RWPE2 (cell line): ENCODE measurements at regions not wholly inside any gene's neighbourhood (a gene's known extent, or its start where the extent isn't known, plus 50 kb on each side); places are given as distances from the start of the nearest gene placed in this dataset.

Experiments used
- ATAC-seq: fragments of 200-7000 bp; cut with Tn5 transposase; 3 replicates; pipeline ENCODE4 v1.9.1; 2021; ENCODE audit warnings: low read depth
- DNase-seq: peaks from one replicate; pipeline ENCODE4 v3.0.0-alpha.2; 2020; ENCODE audit warnings: low spot score
- H3K27ac ChIP-seq: fragments of 450-650 bp; 2 replicates; pipeline ENCODE4 v1.5.1; 2017; ENCODE audit warnings: mild to moderate bottlenecking; ENCODE audit not compliant: poor library complexity, severe bottlenecking
- H3K27me3 ChIP-seq: fragments of 250-450 bp; sonication (Bioruptor Pico); 2 replicates; pipeline ENCODE4 v1.5.1; 2021; ENCODE audit warnings: mild to moderate bottlenecking, moderate library complexity; ENCODE audit not compliant: insufficient read depth, poor library complexity, severe bottlenecking
- H3K36me3 ChIP-seq: fragments of 250-450 bp; sonication (Bioruptor Pico); 2 replicates; pipeline ENCODE4 v1.5.1; 2020; ENCODE audit warnings: low read depth, mild to moderate bottlenecking, moderate library complexity
- H3K4me1 ChIP-seq: fragments of 250-450 bp; sonication (Bioruptor Pico); 2 replicates; pipeline ENCODE4 v1.5.1; 2021; ENCODE audit warnings: mild to moderate bottlenecking, moderate library complexity; ENCODE audit not compliant: insufficient read depth, poor library complexity, severe bottlenecking
- H3K4me3 ChIP-seq: fragments of 250-450 bp; sonication (Bioruptor Pico); 2 replicates; pipeline ENCODE4 v1.5.1; 2021; ENCODE audit warnings: mild to moderate bottlenecking, moderate library complexity; ENCODE audit not compliant: severe bottlenecking
- H3K9me3 ChIP-seq: fragments of 250-450 bp; sonication (Bioruptor Pico); 2 replicates; pipeline ENCODE4 v1.5.1; 2021; ENCODE audit warnings: mild to moderate bottlenecking, moderate library complexity; ENCODE audit not compliant: severe bottlenecking
- TF ChIP-seq, protein P1 (sequence below): fragments of 450-650 bp; IDR thresholded peaks from one replicate; pipeline ENCODE4 v1.5.1; 2017; ENCODE audit warnings: mild to moderate bottlenecking, moderate library complexity; ENCODE audit not compliant: poor library complexity, severe bottlenecking

DNA sequence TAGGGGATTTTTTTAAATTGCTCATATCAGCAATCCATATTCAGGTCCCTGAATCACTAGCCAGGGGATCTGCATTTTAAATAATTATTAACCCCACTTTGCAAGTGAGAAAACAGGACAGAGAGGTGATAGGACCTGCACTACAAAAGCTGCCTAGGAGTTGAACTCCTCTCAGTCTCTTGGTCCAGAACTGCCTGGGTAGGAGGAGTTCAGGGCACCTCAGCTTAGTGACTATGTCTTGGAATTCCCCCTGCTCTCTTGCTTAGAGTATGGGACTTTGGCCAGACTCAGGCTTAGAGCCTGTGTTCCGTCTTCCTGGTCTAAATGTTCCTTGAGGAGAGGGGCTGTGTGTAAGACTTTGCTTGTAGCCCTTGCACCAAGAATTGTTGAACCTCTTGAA, 68.2 kb upstream of the WSCD2 start:
- no peak overlapping the region for H3K4me3 ChIP-seq
- no peaks in the 10 kb centered on the region for H3K4me1 ChIP-seq
- no peaks in the 10 kb centered on the region for H3K9me3 ChIP-seq
- no peak for DNase-seq
- H3K27me3 ChIP-seq = no peaks in the 10 kb centered on the region
- no peaks in the 10 kb centered on the region for H3K36me3 ChIP-seq
- H3K27ac ChIP-seq = no peak overlapping the region
- TF ChIP-seq, protein P1, sequence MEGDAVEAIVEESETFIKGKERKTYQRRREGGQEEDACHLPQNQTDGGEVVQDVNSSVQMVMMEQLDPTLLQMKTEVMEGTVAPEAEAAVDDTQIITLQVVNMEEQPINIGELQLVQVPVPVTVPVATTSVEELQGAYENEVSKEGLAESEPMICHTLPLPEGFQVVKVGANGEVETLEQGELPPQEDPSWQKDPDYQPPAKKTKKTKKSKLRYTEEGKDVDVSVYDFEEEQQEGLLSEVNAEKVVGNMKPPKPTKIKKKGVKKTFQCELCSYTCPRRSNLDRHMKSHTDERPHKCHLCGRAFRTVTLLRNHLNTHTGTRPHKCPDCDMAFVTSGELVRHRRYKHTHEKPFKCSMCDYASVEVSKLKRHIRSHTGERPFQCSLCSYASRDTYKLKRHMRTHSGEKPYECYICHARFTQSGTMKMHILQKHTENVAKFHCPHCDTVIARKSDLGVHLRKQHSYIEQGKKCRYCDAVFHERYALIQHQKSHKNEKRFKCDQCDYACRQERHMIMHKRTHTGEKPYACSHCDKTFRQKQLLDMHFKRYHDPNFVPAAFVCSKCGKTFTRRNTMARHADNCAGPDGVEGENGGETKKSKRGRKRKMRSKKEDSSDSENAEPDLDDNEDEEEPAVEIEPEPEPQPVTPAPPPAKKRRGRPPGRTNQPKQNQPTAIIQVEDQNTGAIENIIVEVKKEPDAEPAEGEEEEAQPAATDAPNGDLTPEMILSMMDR = no peak
- no peak for ATAC-seq

DNA sequence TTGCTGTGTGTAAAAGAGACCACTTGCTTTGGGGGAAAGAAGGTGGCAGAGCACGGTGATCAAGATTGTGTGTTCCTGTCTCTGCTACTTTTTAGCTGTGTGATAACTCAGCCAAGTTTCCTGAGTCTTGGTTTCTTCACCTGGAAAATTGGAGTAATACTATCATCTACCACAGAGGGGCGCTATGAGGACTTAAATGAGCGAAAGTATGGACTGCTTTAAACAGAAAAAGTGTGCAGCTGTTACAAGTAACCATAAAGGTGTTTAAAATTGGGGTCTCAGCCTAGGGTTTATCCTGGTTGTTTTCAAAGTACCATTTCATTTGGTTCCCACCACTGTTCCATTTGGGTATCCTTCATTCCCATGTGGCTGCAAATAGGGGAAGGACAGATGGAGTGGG, 65.9 kb upstream of the WSCD2 start:
- H3K4me3 ChIP-seq = no peak overlapping the region
- DNase-seq (no peak), ATAC-seq (no peak)
- no peaks in the 10 kb centered on the region for H3K27me3 ChIP-seq
- no peak overlapping the region for H3K27ac ChIP-seq
- no peaks in the 10 kb centered on the region for H3K4me1 ChIP-seq
- H3K36me3 ChIP-seq = no peaks in the 10 kb centered on the region
- no peaks in the 10 kb centered on the region for H3K9me3 ChIP-seq
- TF ChIP-seq, protein P1 = no peak

DNA sequence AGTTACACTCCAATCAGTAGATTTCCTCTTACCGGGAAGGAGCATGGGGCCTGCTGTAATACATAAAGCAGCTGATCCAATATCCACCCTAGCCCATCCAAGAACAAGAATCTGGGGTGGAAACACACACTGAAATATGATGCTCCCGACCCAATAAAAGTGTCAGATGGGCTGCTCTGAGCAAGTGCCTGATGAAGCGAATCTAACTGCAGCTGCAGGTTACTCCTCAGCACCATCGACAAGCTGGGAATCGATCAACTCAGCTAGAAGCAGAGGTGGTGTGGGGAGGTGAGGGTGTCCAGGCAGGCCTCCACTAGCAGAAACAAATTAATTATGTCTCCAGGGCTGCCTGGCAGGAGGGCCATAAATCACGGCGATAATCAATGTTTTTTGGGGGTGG, 64.0 kb upstream of the WSCD2 start:
- Histone ChIP-seq H3K4me3 (no peak overlapping the region), H3K4me1 (no peaks in the 10 kb centered on the region), H3K36me3 (no peaks in the 10 kb centered on the region), H3K9me3 (no peaks in the 10 kb centered on the region), H3K27ac (no peak overlapping the region), H3K27me3 (no peaks in the 10 kb centered on the region)
- ATAC-seq (no peak), DNase-seq (no peak)
- TF ChIP-seq, protein P1 = no peak

DNA sequence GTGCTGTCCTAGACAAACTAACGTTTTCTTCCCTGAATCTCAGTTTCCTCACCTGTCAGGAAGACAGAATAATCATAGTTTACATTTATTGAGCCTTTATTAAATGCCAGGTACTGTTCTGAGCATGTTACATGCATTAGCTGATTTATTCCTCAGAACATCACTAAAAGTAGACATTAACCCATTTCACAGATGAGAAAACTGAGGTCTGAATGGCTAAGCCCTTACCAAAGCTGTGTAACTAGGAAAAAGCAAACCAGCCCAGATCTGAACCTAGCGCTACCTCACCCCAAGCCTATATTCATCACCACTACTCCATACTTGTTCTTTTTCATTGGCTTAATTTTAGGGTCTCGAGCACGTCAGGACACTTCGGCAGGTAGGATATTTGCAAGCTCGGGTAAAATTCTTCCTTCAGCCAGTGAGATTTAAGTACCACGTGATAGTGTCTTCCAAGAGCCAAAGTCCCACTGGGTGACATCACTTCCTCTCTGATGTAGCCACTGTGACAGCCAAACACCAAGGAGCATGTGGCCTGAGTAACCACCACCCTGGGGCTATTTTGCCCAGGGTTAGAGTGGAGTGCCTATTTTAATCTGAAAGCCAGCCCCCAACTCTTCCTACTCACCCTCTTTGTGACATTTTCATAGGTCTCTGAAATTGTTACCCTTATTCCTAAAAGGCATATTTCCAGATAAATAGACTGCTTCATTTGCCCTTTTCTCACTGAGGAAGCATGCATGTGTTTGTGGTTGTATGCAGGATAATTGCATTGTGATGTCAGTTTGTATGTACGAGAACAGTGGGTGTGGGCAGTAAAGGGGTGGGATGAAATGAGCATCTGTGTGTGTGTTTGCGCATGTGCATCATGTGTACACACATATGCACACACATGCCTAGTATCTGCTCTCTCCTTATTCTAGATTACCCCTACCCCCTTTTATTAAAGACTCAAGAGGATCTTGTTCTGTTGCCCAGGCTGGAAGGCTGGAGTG, 62.2 kb upstream of the WSCD2 start:
- H3K27ac ChIP-seq = no peak overlapping the region
- no peaks in the 10 kb centered on the region for H3K36me3 ChIP-seq
- ATAC-seq (no peak), DNase-seq (no peak)
- no peaks in the 10 kb centered on the region for H3K27me3 ChIP-seq
- H3K4me3 ChIP-seq = no peak overlapping the region
- no peaks in the 10 kb centered on the region for H3K9me3 ChIP-seq
- TF ChIP-seq, protein P1 = no peak
- no peaks in the 10 kb centered on the region for H3K4me1 ChIP-seq

DNA sequence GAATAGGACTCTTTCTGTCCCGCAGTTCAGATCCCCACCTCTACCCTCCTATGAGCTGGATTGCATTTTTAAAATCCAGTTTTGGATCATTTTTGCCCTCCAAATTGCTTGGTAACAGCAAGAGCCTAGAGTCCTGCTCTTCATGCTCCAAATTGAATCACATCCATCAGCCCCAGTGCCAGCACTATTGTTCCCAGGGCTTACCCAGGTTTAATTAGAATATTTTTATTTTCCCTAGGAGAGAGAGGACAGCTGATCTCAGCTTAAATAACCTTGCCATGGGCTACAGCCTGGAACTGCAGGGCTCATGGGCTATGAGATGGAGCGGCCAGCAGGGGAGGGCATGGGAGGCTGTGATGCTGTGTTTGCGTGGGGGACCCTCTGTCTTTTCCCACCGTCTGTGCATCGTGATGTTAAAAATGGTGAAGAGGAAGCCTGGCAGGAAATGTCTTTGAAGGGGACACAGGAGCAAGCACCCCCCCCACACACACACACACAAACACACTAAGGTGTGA, 59.4 kb upstream of the WSCD2 start:
- DNase-seq = no peak
- H3K27ac ChIP-seq = no peak overlapping the region
- ATAC-seq = no peak
- H3K36me3 ChIP-seq = no peaks in the 10 kb centered on the region
- H3K4me1 ChIP-seq = no peaks in the 10 kb centered on the region
- no peaks in the 10 kb centered on the region for H3K9me3 ChIP-seq
- H3K27me3 ChIP-seq = no peaks in the 10 kb centered on the region
- H3K4me3 ChIP-seq = no peak overlapping the region
- TF ChIP-seq, protein P1 = no peak
